ENCODE measurements at regions not wholly inside any gene's neighbourhood (a gene's known extent, or its start where the extent isn't known, plus 50 kb on each side); places are given as distances from the start of the nearest gene placed in this dataset.

DNA sequence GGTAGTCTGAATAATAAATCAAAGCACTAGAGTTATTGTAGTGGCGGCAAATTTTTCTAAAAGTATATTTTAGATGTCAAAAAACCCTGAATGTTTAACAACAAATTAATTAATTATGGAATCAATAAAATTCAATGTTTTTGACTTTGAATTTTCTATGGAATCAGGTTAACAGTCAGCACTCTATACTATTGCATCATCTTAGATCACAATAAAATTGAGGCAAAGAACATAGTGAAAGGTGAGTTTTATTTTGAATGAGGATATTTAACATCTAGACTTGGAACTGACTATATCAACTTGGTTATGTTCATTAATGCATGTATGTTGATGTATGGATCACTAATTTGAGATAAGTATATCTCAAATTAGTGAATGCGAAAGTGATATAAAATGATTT is 148.5 kb downstream of the TNFSF18 start:
- TF ChIP-seq NFYB (CRISPR knock-in tag; conservative IDR thresholded peaks at IDR 0.05; ENCODE audit: low read depth) (no peak), GTF2I (CRISPR knock-in tag; conservative IDR thresholded peaks at IDR 0.05) (no peak), ELF4 (CRISPR knock-in tag; IDR thresholded peaks at IDR 0.05; ENCODE audit: low read depth) (no peak)
- TF ChIP-seq, protein P1, sequence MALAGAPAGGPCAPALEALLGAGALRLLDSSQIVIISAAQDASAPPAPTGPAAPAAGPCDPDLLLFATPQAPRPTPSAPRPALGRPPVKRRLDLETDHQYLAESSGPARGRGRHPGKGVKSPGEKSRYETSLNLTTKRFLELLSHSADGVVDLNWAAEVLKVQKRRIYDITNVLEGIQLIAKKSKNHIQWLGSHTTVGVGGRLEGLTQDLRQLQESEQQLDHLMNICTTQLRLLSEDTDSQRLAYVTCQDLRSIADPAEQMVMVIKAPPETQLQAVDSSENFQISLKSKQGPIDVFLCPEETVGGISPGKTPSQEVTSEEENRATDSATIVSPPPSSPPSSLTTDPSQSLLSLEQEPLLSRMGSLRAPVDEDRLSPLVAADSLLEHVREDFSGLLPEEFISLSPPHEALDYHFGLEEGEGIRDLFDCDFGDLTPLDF (CRISPR knock-in tag; IDR thresholded peaks at IDR 0.05), result no peak
- TF ChIP-seq, protein P2, sequence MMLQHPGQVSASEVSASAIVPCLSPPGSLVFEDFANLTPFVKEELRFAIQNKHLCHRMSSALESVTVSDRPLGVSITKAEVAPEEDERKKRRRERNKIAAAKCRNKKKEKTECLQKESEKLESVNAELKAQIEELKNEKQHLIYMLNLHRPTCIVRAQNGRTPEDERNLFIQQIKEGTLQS (CRISPR knock-in tag; conservative IDR thresholded peaks at IDR 0.05), result no peak
